ENCODE measurements at regions not wholly inside any gene's neighbourhood (a gene's known extent, or its start where the extent isn't known, plus 50 kb on each side); places are given as distances from the start of the nearest gene placed in this dataset.

DNA sequence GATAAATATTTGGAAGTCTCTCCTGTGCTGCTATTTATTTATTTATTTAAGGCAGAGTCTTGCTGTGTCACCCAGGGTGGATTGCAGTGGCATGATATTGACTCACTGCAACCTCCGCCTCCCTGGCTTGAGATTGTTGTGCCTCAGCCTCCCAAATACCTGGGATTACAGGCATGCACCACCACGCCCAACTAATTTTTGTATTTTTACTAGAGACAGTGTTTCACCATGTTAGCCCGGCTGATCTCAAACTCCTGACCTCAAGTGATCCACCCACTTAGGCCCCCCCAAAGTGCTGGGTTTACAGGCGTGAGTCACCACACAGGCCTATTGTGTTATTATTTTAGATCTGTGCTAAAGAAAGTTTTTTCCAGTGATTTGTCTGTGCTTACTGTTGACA lies 225.2 kb downstream of the CCER1 start:
- Histone ChIP-seq H3K4me3 (replicated peaks in 1 of 4; ENCODE audit: control extremely low read depth in 1 of 4, insufficient read depth in 1 of 4, low read depth in 3 of 4, low read length in 4 of 4) (no peak overlapping the region), H3K36me3 (ENCODE audit: control insufficient read depth, insufficient read depth, low read length) (no peaks in the 10 kb centered on the region), H4K20me1 (ENCODE audit: control insufficient read depth, extremely low read depth, insufficient read depth, low read length) (no peaks in the 10 kb centered on the region), H3K9ac (ENCODE audit: insufficient read depth, low read length) (no peak overlapping the region), H3K4me1 (ENCODE audit: control insufficient read depth, extremely low read depth, insufficient read depth, low read length) (no peaks in the 10 kb centered on the region), H3K27me3 (ENCODE audit: control insufficient read depth, insufficient read depth, low read length) (no peaks in the 10 kb centered on the region), H3K9me3 (ENCODE audit: control insufficient read depth, insufficient read depth, low read depth, low read length) (no peaks in the 10 kb centered on the region), H3K4me2 (ENCODE audit: extremely low read depth, insufficient read depth, low read length) (no peak overlapping the region), H2AFZ (ENCODE audit: low read length) (no peak overlapping the region), H3K79me2 (ENCODE audit: control insufficient read depth, insufficient read depth, low read length) (no peaks in the 10 kb centered on the region), H3K27ac (ENCODE audit: insufficient read depth, low read length) (no peak overlapping the region)
- peak; percentile 20 to 45 for DNase-seq (ENCODE audit: low read depth in 2 of 2)
- no peak for TF ChIP-seq EZH2 (IDR thresholded peaks at IDR 0.05; ENCODE audit: low read length, missing control alignments)
- TF ChIP-seq, protein P1, sequence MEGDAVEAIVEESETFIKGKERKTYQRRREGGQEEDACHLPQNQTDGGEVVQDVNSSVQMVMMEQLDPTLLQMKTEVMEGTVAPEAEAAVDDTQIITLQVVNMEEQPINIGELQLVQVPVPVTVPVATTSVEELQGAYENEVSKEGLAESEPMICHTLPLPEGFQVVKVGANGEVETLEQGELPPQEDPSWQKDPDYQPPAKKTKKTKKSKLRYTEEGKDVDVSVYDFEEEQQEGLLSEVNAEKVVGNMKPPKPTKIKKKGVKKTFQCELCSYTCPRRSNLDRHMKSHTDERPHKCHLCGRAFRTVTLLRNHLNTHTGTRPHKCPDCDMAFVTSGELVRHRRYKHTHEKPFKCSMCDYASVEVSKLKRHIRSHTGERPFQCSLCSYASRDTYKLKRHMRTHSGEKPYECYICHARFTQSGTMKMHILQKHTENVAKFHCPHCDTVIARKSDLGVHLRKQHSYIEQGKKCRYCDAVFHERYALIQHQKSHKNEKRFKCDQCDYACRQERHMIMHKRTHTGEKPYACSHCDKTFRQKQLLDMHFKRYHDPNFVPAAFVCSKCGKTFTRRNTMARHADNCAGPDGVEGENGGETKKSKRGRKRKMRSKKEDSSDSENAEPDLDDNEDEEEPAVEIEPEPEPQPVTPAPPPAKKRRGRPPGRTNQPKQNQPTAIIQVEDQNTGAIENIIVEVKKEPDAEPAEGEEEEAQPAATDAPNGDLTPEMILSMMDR (conservative IDR thresholded peaks at IDR 0.05 in 1 of 2, IDR thresholded peaks at IDR 0.05 in 1 of 2; ENCODE audit: low read depth in 1 of 2, low read length in 2 of 2) = no peak

DNA sequence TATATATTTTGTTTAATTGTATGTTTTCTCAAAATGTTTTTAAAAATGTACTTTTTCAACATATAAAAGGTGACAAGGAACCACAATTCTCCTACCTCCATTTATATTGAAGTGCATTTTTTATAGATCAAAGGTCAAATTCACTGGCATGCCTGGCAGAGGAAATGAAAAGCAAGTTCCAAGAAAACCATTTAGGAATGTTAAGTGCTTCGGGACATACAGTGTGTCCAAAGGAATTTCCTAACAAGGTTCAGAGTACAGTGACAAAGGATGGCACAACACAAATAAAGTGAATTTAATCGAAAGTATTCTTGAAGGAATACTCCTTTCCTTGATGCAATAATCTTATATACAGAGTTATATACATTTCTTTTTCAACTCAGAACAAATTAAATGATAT lies 242.3 kb downstream of the CCER1 start:
- no peaks in the 10 kb centered on the region for H3K79me2 ChIP-seq (ENCODE audit: control insufficient read depth, insufficient read depth, low read length)
- no peak overlapping the region for H3K4me3 ChIP-seq (replicated peaks in 1 of 4; ENCODE audit: control extremely low read depth in 1 of 4, insufficient read depth in 1 of 4, low read depth in 3 of 4, low read length in 4 of 4)
- H3K27me3 ChIP-seq (ENCODE audit: control insufficient read depth, insufficient read depth, low read length) = no peaks in the 10 kb centered on the region
- no peak overlapping the region for H3K27ac ChIP-seq (ENCODE audit: insufficient read depth, low read length)
- H3K4me1 ChIP-seq (ENCODE audit: control insufficient read depth, extremely low read depth, insufficient read depth, low read length) = no peaks in the 10 kb centered on the region
- H3K4me2 ChIP-seq (ENCODE audit: extremely low read depth, insufficient read depth, low read length) = no peak overlapping the region
- no peaks in the 10 kb centered on the region for H3K9me3 ChIP-seq (ENCODE audit: control insufficient read depth, insufficient read depth, low read depth, low read length)
- H3K9ac ChIP-seq (ENCODE audit: insufficient read depth, low read length) = no peak overlapping the region
- no peaks in the 10 kb centered on the region for H4K20me1 ChIP-seq (ENCODE audit: control insufficient read depth, extremely low read depth, insufficient read depth, low read length)
- no peak for TF ChIP-seq EZH2 (IDR thresholded peaks at IDR 0.05; ENCODE audit: low read length, missing control alignments)
- TF ChIP-seq, protein P1 (conservative IDR thresholded peaks at IDR 0.05 in 1 of 2, IDR thresholded peaks at IDR 0.05 in 1 of 2; ENCODE audit: low read depth in 1 of 2, low read length in 2 of 2) = no peak
- H3K36me3 ChIP-seq (ENCODE audit: control insufficient read depth, insufficient read depth, low read length) = no peaks in the 10 kb centered on the region
- peak in 1 of 2 donors; percentile 5 for DNase-seq (ENCODE audit: low read depth in 2 of 2)
- H2AFZ ChIP-seq (ENCODE audit: low read length) = no peak overlapping the region

DNA sequence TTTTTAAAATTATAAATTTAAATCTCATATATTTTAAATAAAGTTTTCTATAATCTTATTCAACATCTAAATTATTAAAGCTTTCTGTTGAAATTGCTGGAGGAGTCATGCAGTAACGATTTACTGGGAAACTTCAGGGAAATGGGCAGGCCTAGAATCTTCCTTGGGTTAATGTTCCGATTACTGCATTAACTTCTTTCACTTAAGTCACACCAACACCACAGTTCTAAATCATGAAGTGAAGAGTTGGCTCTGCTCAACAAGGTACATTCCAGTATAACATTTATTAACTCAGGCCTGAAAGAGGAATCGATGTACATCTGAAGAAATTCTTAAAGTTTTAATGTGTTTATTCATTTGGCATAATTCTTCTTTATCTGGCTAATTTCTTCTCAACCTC lies 244.3 kb downstream of the CCER1 start:
- H3K79me2 ChIP-seq (ENCODE audit: control insufficient read depth, insufficient read depth, low read length) = no peaks in the 10 kb centered on the region
- no peak for TF ChIP-seq EZH2 (IDR thresholded peaks at IDR 0.05; ENCODE audit: low read length, missing control alignments)
- no peak overlapping the region for H3K4me3 ChIP-seq (replicated peaks in 1 of 4; ENCODE audit: control extremely low read depth in 1 of 4, insufficient read depth in 1 of 4, low read depth in 3 of 4, low read length in 4 of 4)
- H3K27me3 ChIP-seq (ENCODE audit: control insufficient read depth, insufficient read depth, low read length) = no peaks in the 10 kb centered on the region
- no peaks in the 10 kb centered on the region for H3K4me1 ChIP-seq (ENCODE audit: control insufficient read depth, extremely low read depth, insufficient read depth, low read length)
- DNase-seq (ENCODE audit: low read depth in 2 of 2) = no peak
- H3K27ac ChIP-seq (ENCODE audit: insufficient read depth, low read length) = no peak overlapping the region
- no peak overlapping the region for H3K4me2 ChIP-seq (ENCODE audit: extremely low read depth, insufficient read depth, low read length)
- H4K20me1 ChIP-seq (ENCODE audit: control insufficient read depth, extremely low read depth, insufficient read depth, low read length) = no peaks in the 10 kb centered on the region
- H2AFZ ChIP-seq (ENCODE audit: low read length) = no peak overlapping the region
- no peaks in the 10 kb centered on the region for H3K9me3 ChIP-seq (ENCODE audit: control insufficient read depth, insufficient read depth, low read depth, low read length)
- H3K9ac ChIP-seq (ENCODE audit: insufficient read depth, low read length) = no peak overlapping the region
- no peaks in the 10 kb centered on the region for H3K36me3 ChIP-seq (ENCODE audit: control insufficient read depth, insufficient read depth, low read length)
